Mucosa of rectum (tissue), 2 donors: ENCODE measurements at regions not wholly inside any gene's neighbourhood (a gene's known extent, or its start where the extent isn't known, plus 50 kb on each side); places are given as distances from the start of the nearest gene placed in this dataset.

ENCODE experiments used
- H3K27ac ChIP-seq, 2 donors: one replicate each; pipeline ENCODE4 v1.7.0; 2013; ENCODE audit warnings: inconsistent platforms in 2 of 2, low read depth in 2 of 2, low read length in 2 of 2
- H3K27me3 ChIP-seq, 2 donors: one replicate each; pipeline ENCODE4 v1.7.0; 2013; ENCODE audit warnings: low read length in 2 of 2; ENCODE audit not compliant: control insufficient read depth in 2 of 2, insufficient read depth in 2 of 2
- H3K36me3 ChIP-seq, 2 donors: one replicate each; pipeline ENCODE4 v1.7.0; 2013; ENCODE audit warnings: low read length in 2 of 2; ENCODE audit not compliant: control insufficient read depth in 2 of 2, insufficient read depth in 2 of 2
- H3K4me1 ChIP-seq, 2 donors: one replicate each; pipeline ENCODE4 v1.7.0; 2013; ENCODE audit warnings: low read length in 2 of 2, mild to moderate bottlenecking in 1 of 2; ENCODE audit not compliant: control insufficient read depth in 2 of 2, insufficient read depth in 2 of 2
- H3K4me3 ChIP-seq, 2 donors: one replicate each; pipeline ENCODE4 v1.7.0; 2013; ENCODE audit warnings: low read length in 2 of 2
- H3K9ac ChIP-seq, 2 donors: one replicate each; pipeline ENCODE4 v1.7.0; 2013; ENCODE audit warnings: low read length in 2 of 2, low read depth in 1 of 2, mild to moderate bottlenecking in 1 of 2
- H3K9me3 ChIP-seq, 2 donors: one replicate each; pipeline ENCODE4 v1.7.0; 2013; ENCODE audit warnings: low read length in 2 of 2; ENCODE audit not compliant: control insufficient read depth in 2 of 2
- donor health status: healthy.
- donor health status: Normal muscosa, but diverticular disease.

GRCh38 chr5:38776149-38776896, 69.5 kb upstream of the OSMR start:
- H3K4me3 ChIP-seq, result no peak overlapping the region
- H3K4me1 ChIP-seq, result no peaks in the 10 kb centered on the region
- H3K27ac ChIP-seq, result no peak overlapping the region
- H3K9ac ChIP-seq, result no peak overlapping the region
- H3K9me3 ChIP-seq, result no peaks in the 10 kb centered on the region
- H3K36me3 ChIP-seq, result no peaks in the 10 kb centered on the region
- H3K27me3 ChIP-seq, result no peaks in the 10 kb centered on the region

- H3K4me3 ChIP-seq, result no peak overlapping the region
- H3K27me3 ChIP-seq, result no peaks in the 10 kb centered on the region
- no peaks in the 10 kb centered on the region for H3K9me3 ChIP-seq
- H3K4me1 ChIP-seq, result no peaks in the 10 kb centered on the region
- H3K27ac ChIP-seq, result no peak overlapping the region
- no peaks in the 10 kb centered on the region for H3K36me3 ChIP-seq
- H3K9ac ChIP-seq, result no peak overlapping the region
These were observed 68.7 kb upstream of the OSMR start for GRCh38 chr5:38777111-38777510.

GRCh38 chr5:38780316-38780715, 65.5 kb upstream of the OSMR start:
- H3K4me3 ChIP-seq, result no peak overlapping the region
- no peak overlapping the region for H3K9ac ChIP-seq
- no peaks in the 10 kb centered on the region for H3K27me3 ChIP-seq
- H3K36me3 ChIP-seq, result no peaks in the 10 kb centered on the region
- no peaks in the 10 kb centered on the region for H3K4me1 ChIP-seq
- H3K9me3 ChIP-seq, result no peaks in the 10 kb centered on the region
- H3K27ac ChIP-seq, result no peak overlapping the region

GRCh38 chr5:38780945-38781344, 64.9 kb upstream of the OSMR start:
- H3K9me3 ChIP-seq, result no peaks in the 10 kb centered on the region
- H3K36me3 ChIP-seq, result no peaks in the 10 kb centered on the region
- no peaks in the 10 kb centered on the region for H3K27me3 ChIP-seq
- H3K4me3 ChIP-seq, result no peak overlapping the region
- H3K9ac ChIP-seq, result no peak overlapping the region
- no peak overlapping the region for H3K27ac ChIP-seq
- H3K4me1 ChIP-seq, result no peaks in the 10 kb centered on the region

- Histone ChIP-seq H3K36me3 (no peaks in the 10 kb centered on the region), H3K9me3 (no peaks in the 10 kb centered on the region), H3K4me3 (no peak overlapping the region), H3K4me1 (no peaks in the 10 kb centered on the region), H3K27ac (peak overlapping the region in 1 of 2 donors; percentile 27), H3K9ac (no peak overlapping the region), H3K27me3 (no peaks in the 10 kb centered on the region)
These were observed 63.5 kb upstream of the OSMR start for GRCh38 chr5:38782180-38782835.

GRCh38 chr5:38783011-38783561, 62.7 kb upstream of the OSMR start:
- Histone ChIP-seq H3K27me3 (no peaks in the 10 kb centered on the region), H3K9me3 (no peaks in the 10 kb centered on the region), H3K27ac (peak overlapping the region; percentile 48 to 54), H3K4me3 (no peak overlapping the region), H3K4me1 (no peaks in the 10 kb centered on the region), H3K36me3 (no peaks in the 10 kb centered on the region), H3K9ac (no peak overlapping the region)

GRCh38 chr5:38789134-38789533, 56.7 kb upstream of the OSMR start:
- Histone ChIP-seq H3K9ac (no peak overlapping the region), H3K27ac (no peak overlapping the region), H3K4me3 (no peak overlapping the region), H3K4me1 (no peaks in the 10 kb centered on the region), H3K9me3 (no peaks in the 10 kb centered on the region), H3K27me3 (no peaks in the 10 kb centered on the region), H3K36me3 (no peaks in the 10 kb centered on the region)

GRCh38 chr5:38789777-38790176, 56.0 kb upstream of the OSMR start:
- Histone ChIP-seq H3K36me3 (no peaks in the 10 kb centered on the region), H3K4me1 (no peaks in the 10 kb centered on the region), H3K9ac (no peak overlapping the region), H3K9me3 (no peaks in the 10 kb centered on the region), H3K27ac (no peak overlapping the region), H3K4me3 (no peak overlapping the region), H3K27me3 (no peaks in the 10 kb centered on the region)

GRCh38 chr5:38790268-38790667, 55.5 kb upstream of the OSMR start:
- Histone ChIP-seq H3K9ac (no peak overlapping the region), H3K36me3 (no peaks in the 10 kb centered on the region), H3K4me3 (no peak overlapping the region), H3K27me3 (no peaks in the 10 kb centered on the region), H3K9me3 (no peaks in the 10 kb centered on the region), H3K27ac (no peak overlapping the region), H3K4me1 (no peaks in the 10 kb centered on the region)

GRCh38 chr5:38790891-38791290, 54.9 kb upstream of the OSMR start:
- Histone ChIP-seq H3K4me1 (no peaks in the 10 kb centered on the region), H3K9me3 (no peaks in the 10 kb centered on the region), H3K9ac (no peak overlapping the region), H3K4me3 (no peak overlapping the region), H3K27ac (no peak overlapping the region), H3K27me3 (no peaks in the 10 kb centered on the region), H3K36me3 (no peaks in the 10 kb centered on the region)
